GM12878 (cell line): ENCODE measurements at regions not wholly inside any gene's neighbourhood (a gene's known extent, or its start where the extent isn't known, plus 50 kb on each side); places are given as distances from the start of the nearest gene placed in this dataset.

Experiments used
- ATAC-seq: fragments of 200-7000 bp; cut with Tn5 transposase; 3 replicates; pipeline ENCODE4 v1.9.1; 2020; ENCODE audit warnings: mild to moderate bottlenecking, moderate library complexity
- BruUV-seq: library from RNA; stranded (reverse); fragments of 400-500 nt; replicated peaks from 2 replicates; lab custom pipeline; 2021; lab: Mats Ljungman, UMichigan
- CTCF ChIA-PET: fragments of 300-600 bp; sonication (Branson Sonifier 250); formaldehyde crosslinking; extraction: SDS; loops from one replicate; lab custom pipeline; 2021; ENCODE audit warnings: inconsistent platforms; lab: Yijun Ruan, JAX
- POLR2A ChIA-PET: fragments of 350-600 bp; formaldehyde crosslinking; extraction: SDS; loops from one replicate; lab custom pipeline; 2021; ENCODE audit warnings: inconsistent platforms; lab: Charles Lee
- RAD21 ChIA-PET: fragments of 300-600 bp; sonication (Branson Sonifier 250); formaldehyde crosslinking; loops from one replicate; lab custom pipeline; 2023; ENCODE audit warnings: antibody characterized with exemption; ENCODE audit not compliant: unreplicated experiment; lab: Charles Lee
- SMC1A ChIA-PET: fragments of 300-600 bp; sonication (Branson Sonifier 250); formaldehyde crosslinking; loops from one replicate; lab custom pipeline; 2023; ENCODE audit not compliant: unreplicated experiment, uncharacterized antibody; lab: Charles Lee
- DNase-seq: peaks from one replicate; pipeline ENCODE4 v3.0.0-alpha.2; 2011; ENCODE audit warnings: low read depth, low spot score
- FAIRE-seq: peaks from 3 replicates; lab custom pipeline; 2011; peaks lifted over from hg19 to GRCh38; lab: Jason Lieb, UNC
- H2AFZ ChIP-seq: 2 replicates; pipeline ENCODE4 v1.6.0; 2011; ENCODE audit warnings: low read depth, low read length, control low read depth; ENCODE audit not compliant: control insufficient read depth
- H3K27ac ChIP-seq: 2 replicates; pipeline ENCODE4 v1.5.1; 2011; ENCODE audit warnings: control low read depth; ENCODE audit not compliant: control insufficient read depth, insufficient read depth
- H3K27me3 ChIP-seq, 2 experiments: replicated peaks in 1 of 2; 2 replicates each; pipeline versions ENCODE4 v1.6.0 to v1.6.1; 2011; ENCODE audit warnings: low read length in 1 of 2; ENCODE audit not compliant: control insufficient read depth in 2 of 2, insufficient read depth in 2 of 2
- H3K36me3 ChIP-seq, 2 experiments: 2 replicates each; pipeline ENCODE4 v1.5.1; 2011; ENCODE audit warnings: low read length in 1 of 2; ENCODE audit not compliant: control insufficient read depth in 2 of 2, insufficient read depth in 2 of 2
- H3K4me1 ChIP-seq: 2 replicates; pipeline ENCODE4 v1.6.1; 2011; ENCODE audit warnings: mild to moderate bottlenecking, low read length, moderate library complexity, mixed read lengths; ENCODE audit not compliant: control insufficient read depth, insufficient read depth
- H3K4me2 ChIP-seq: 2 replicates; pipeline ENCODE4 v1.6.0; 2011; ENCODE audit warnings: control low read depth; ENCODE audit not compliant: control insufficient read depth, insufficient read depth
- H3K4me3 ChIP-seq: fragments of 200-600 bp; sonication (generic); 2 replicates; pipeline ENCODE4 v1.5.1; 2016
- H3K79me2 ChIP-seq: 2 replicates; pipeline ENCODE4 v1.6.0; 2011; ENCODE audit warnings: low read length; ENCODE audit not compliant: control insufficient read depth, insufficient read depth
- H3K9ac ChIP-seq: 2 replicates; pipeline ENCODE4 v1.8.0; 2011; ENCODE audit warnings: low read length, control low read depth, mixed read lengths; ENCODE audit not compliant: control insufficient read depth, insufficient read depth
- H3K9me3 ChIP-seq: replicated peaks from 3 replicates; pipeline ENCODE4 v1.5.1; 2011; ENCODE audit warnings: mild to moderate bottlenecking, low read length; ENCODE audit not compliant: control insufficient read depth, insufficient read depth
- H4K20me1 ChIP-seq: 2 replicates; pipeline ENCODE4 v1.6.0; 2011; ENCODE audit not compliant: control insufficient read depth, insufficient read depth
- CHD1 ChIP-seq: IDR thresholded peaks from 2 replicates; pipeline ENCODE4 v1.6.1; 2012; ENCODE audit warnings: low read depth, low read length, improper control_type of control experiment
- CREM ChIP-seq: IDR thresholded peaks from 2 replicates; pipeline ENCODE4 v1.6.1; 2014; ENCODE audit warnings: antibody characterized with exemption, low read depth
- GABPA ChIP-seq: IDR thresholded peaks from 2 replicates; pipeline ENCODE4 v1.6.1; 2014; ENCODE audit warnings: antibody characterized with exemption, low read depth, mild to moderate bottlenecking, inconsistent platforms
- HCFC1 ChIP-seq: fragments of 150-350 bp; IDR thresholded peaks from 2 replicates; pipeline ENCODE4 v1.6.1; 2014; ENCODE audit warnings: low read length
- HDAC6 ChIP-seq: fragments of 200-600 bp; sonication (generic); IDR thresholded peaks from one replicate; pipeline ENCODE4 v1.8.0; 2017; ENCODE audit warnings: antibody characterized with exemption; ENCODE audit not compliant: unreplicated experiment
- IRF4 ChIP-seq: IDR thresholded peaks from 2 replicates; pipeline ENCODE4 v1.6.1; 2011; ENCODE audit warnings: low read depth, low read length
- KDM1A ChIP-seq: fragments of 200-600 bp; sonication (generic); IDR thresholded peaks from 2 replicates; pipeline ENCODE4 v1.6.1; 2016; ENCODE audit warnings: borderline replicate concordance
- MEF2A ChIP-seq: IDR thresholded peaks from 2 replicates; pipeline ENCODE4 v1.6.1; 2011; ENCODE audit warnings: low read depth, mild to moderate bottlenecking, low read length, moderate library complexity; ENCODE audit not compliant: insufficient read depth
- MTA2 ChIP-seq: fragments of 450-650 bp; IDR thresholded peaks from 2 replicates; pipeline ENCODE4 v1.6.1; 2016; ENCODE audit warnings: low read depth, mild to moderate bottlenecking, moderate library complexity
- NFIC ChIP-seq: IDR thresholded peaks from 2 replicates; pipeline ENCODE4 v1.6.1; 2012; ENCODE audit warnings: low read depth, mild to moderate bottlenecking, inconsistent platforms, low read length, moderate library complexity
- PAX8 ChIP-seq: fragments of 450-650 bp; IDR thresholded peaks from 2 replicates; pipeline ENCODE4 v1.6.1; 2017; ENCODE audit warnings: mild to moderate bottlenecking, moderate library complexity
- RBBP5 ChIP-seq: fragments of 200-600 bp; sonication (generic); conservative IDR thresholded peaks from 2 replicates; pipeline ENCODE4 v1.6.1; 2016
- RELA ChIP-seq: fragments of 450-650 bp; IDR thresholded peaks from 2 replicates; pipeline ENCODE4 v1.8.0; 2014; ENCODE audit warnings: borderline replicate concordance; ENCODE audit not compliant: partially characterized antibody
- SPI1 ChIP-seq: IDR thresholded peaks from 2 replicates; pipeline ENCODE4 v1.6.1; 2011; ENCODE audit warnings: low read depth, mild to moderate bottlenecking, low read length, moderate library complexity, borderline replicate concordance; ENCODE audit not compliant: insufficient read depth
- TARDBP ChIP-seq: IDR thresholded peaks from 2 replicates; pipeline ENCODE4 v1.6.1; 2016; ENCODE audit warnings: borderline replicate concordance
- WRNIP1 ChIP-seq: IDR thresholded peaks from 2 replicates; pipeline ENCODE4 v1.6.1; 2011; ENCODE audit warnings: low read depth, low read length, improper control_type of control experiment, borderline replicate concordance
- ZNF217 ChIP-seq: fragments of 450-650 bp; IDR thresholded peaks from 2 replicates; pipeline ENCODE4 v1.6.1; 2017; ENCODE audit warnings: antibody characterized with exemption, mild to moderate bottlenecking
- in situ Hi-C: fragments of 300-500 bp; cut with MboI; formaldehyde crosslinking; loops from 9 replicates; pipeline ENCODE4 v1.14.3; 2018; ENCODE audit warnings: mixed read lengths
- intact Hi-C: fragments of 100-400 bp; cut with micrococcal nuclease; formaldehyde crosslinking; loops from one replicate; pipeline ENCODE4 v1.14.2; 2022; ENCODE audit not compliant: unreplicated experiment
- TF ChIP-seq, protein P1 (sequence below): fragments of 450-650 bp; conservative IDR thresholded peaks from 2 replicates; pipeline ENCODE4 v1.6.1; 2017; ENCODE audit warnings: mild to moderate bottlenecking, moderate library complexity
- TF ChIP-seq, protein P2 (sequence below): fragments of 450-650 bp; IDR thresholded peaks from 2 replicates; pipeline ENCODE4 v1.6.1; 2014; ENCODE audit warnings: mild to moderate bottlenecking

DNA sequence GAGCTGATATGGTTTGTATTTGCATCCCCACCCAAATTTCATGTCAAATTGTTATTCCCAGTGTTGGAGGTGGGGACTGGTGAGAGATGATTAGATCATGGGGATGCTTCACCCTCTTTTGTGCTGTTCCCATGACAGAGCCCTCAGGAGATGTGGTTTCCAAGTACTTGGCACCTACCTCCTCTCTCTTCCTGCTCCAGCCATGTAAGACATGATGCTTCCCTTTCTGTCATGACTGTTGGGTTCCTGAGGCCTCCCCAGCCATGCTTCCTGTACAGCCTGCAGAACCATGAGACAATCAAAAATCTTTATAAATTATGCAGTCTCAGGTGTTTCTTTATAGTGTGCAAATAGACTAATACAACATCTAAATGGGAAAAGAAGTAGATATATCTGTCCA is 754.5 kb downstream of the TMEM121 start:
- RAD21 ChIA-PET, result interaction anchor here (0.6 to 1.1 kb wide), 2 partner anchors 26 to 422 kb away, joined by 3 read pairs; no protein-coding TSS in a partner anchor
- H3K4me3 ChIP-seq, result no peak overlapping the region
- FAIRE-seq (no peak), DNase-seq (no peak), ATAC-seq (no peak)
- H4K20me1 ChIP-seq, result no peaks in the 10 kb centered on the region
- H3K9ac ChIP-seq, result no peak overlapping the region
- H3K79me2 ChIP-seq, result peaks cover 3% of the 10 kb centered on the region
- TF ChIP-seq GABPA (no peak), TARDBP (no peak), IRF4 (no peak), WRNIP1 (no peak), CREM (no peak), CHD1 (no peak), ZNF217 (no peak), RBBP5 (no peak), KDM1A (no peak), MTA2 (no peak), HDAC6 (no peak), NFIC (no peak), RELA (no peak), SPI1 (no peak), HCFC1 (no peak), PAX8 (no peak), MEF2A (no peak)
- TF ChIP-seq, protein P1, sequence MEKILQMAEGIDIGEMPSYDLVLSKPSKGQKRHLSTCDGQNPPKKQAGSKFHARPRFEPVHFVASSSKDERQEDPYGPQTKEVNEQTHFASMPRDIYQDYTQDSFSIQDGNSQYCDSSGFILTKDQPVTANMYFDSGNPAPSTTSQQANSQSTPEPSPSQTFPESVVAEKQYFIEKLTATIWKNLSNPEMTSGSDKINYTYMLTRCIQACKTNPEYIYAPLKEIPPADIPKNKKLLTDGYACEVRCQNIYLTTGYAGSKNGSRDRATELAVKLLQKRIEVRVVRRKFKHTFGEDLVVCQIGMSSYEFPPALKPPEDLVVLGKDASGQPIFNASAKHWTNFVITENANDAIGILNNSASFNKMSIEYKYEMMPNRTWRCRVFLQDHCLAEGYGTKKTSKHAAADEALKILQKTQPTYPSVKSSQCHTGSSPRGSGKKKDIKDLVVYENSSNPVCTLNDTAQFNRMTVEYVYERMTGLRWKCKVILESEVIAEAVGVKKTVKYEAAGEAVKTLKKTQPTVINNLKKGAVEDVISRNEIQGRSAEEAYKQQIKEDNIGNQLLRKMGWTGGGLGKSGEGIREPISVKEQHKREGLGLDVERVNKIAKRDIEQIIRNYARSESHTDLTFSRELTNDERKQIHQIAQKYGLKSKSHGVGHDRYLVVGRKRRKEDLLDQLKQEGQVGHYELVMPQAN, result no peak
- TF ChIP-seq, protein P2, sequence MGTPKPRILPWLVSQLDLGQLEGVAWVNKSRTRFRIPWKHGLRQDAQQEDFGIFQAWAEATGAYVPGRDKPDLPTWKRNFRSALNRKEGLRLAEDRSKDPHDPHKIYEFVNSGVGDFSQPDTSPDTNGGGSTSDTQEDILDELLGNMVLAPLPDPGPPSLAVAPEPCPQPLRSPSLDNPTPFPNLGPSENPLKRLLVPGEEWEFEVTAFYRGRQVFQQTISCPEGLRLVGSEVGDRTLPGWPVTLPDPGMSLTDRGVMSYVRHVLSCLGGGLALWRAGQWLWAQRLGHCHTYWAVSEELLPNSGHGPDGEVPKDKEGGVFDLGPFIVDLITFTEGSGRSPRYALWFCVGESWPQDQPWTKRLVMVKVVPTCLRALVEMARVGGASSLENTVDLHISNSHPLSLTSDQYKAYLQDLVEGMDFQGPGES, result no peak
- no TSS peak for BruUV-seq
- no peaks in the 10 kb centered on the region for H3K9me3 ChIP-seq
- no peak overlapping the region for H3K4me2 ChIP-seq
- H2AFZ ChIP-seq, result no peak overlapping the region
- POLR2A ChIA-PET, result interaction anchor here (0.7 kb wide), 1 partner anchor 884 kb away, joined by 5 read pairs; no protein-coding TSS in a partner anchor
- no peaks in the 10 kb centered on the region; a peak in 3 of 4 replicates for H3K27me3 ChIP-seq
- no peak overlapping the region for H3K27ac ChIP-seq
- in situ Hi-C loops (loop anchor here (25.0 kb wide), 1 partner anchor 469 kb away; no protein-coding TSS in a partner anchor), intact Hi-C loops (no loop called here)
- H3K4me1 ChIP-seq, result no peaks in the 10 kb centered on the region
- SMC1A ChIA-PET, result no interaction called here
- CTCF ChIA-PET, result interaction anchor here (1.5 to 18.1 kb wide), 5 partner anchors 9 to 507 kb away, joined by 3 to 274 read pairs (median 25); no protein-coding TSS in a partner anchor
- H3K36me3 ChIP-seq, result no peaks in the 10 kb centered on the region
